Nephron (organoid): ENCODE measurements at regions not wholly inside any gene's neighbourhood (a gene's known extent, or its start where the extent isn't known, plus 50 kb on each side); places are given as distances from the start of the nearest gene placed in this dataset.
A peak's percentile ranks its signal among the peaks of the same experiment; 100 is the strongest.

Source experiments
- H3K27ac Mint-ChIP-seq, 3 experiments: 2 replicates each; pipeline ENCODE4 v1.8.0; 2020; ENCODE audit warnings: mixed read lengths in 3 of 3, mild to moderate bottlenecking in 2 of 3, moderate library complexity in 1 of 3
- H3K27me3 Mint-ChIP-seq: 2 replicates; pipeline ENCODE4 v1.8.0; 2021; ENCODE audit warnings: low read depth, mild to moderate bottlenecking, moderate library complexity, mixed read lengths
- H3K36me3 Mint-ChIP-seq: 2 replicates; pipeline ENCODE4 v1.8.0; 2020; ENCODE audit warnings: low read depth, mixed read lengths
- H3K4me1 Mint-ChIP-seq: 2 replicates; pipeline ENCODE4 v1.8.0; 2020; ENCODE audit warnings: mixed read lengths
- H3K4me3 Mint-ChIP-seq, 3 experiments: 2 replicates each; pipeline ENCODE4 v1.8.0; 2020; ENCODE audit warnings: mild to moderate bottlenecking in 3 of 3, mixed read lengths in 3 of 3, moderate library complexity in 2 of 3
- H3K9me3 Mint-ChIP-seq: 2 replicates; pipeline ENCODE4 v1.8.0; 2020; ENCODE audit warnings: mixed read lengths
- CTCF ChIP-seq, 3 experiments: fragments of 200-600 bp; sonication (generic); IDR thresholded peaks; one replicate each; pipeline ENCODE4 v1.5.0; 2021; ENCODE audit warnings: antibody characterized with exemption in 3 of 3; ENCODE audit not compliant: unreplicated experiment in 3 of 3

- TF ChIP-seq CTCF (IDR thresholded peaks at IDR 0.05; ENCODE audit: unreplicated experiment in 3 of 3) = no peak
Measured at GRCh38 chr2:42853549-42854206, 61.3 kb upstream of the HAAO start.

GRCh38 chr2:42852798-42853197, 60.4 kb upstream of the HAAO start:
- no peaks in the 10 kb centered on the region for H3K9me3 Mint-ChIP-seq
- H3K4me3 Mint-ChIP-seq = no peak overlapping the region
- no peaks in the 10 kb centered on the region for H3K27me3 Mint-ChIP-seq
- peak overlapping the region; percentile 81 to 91 (median 82) for H3K27ac Mint-ChIP-seq
- TF ChIP-seq CTCF (IDR thresholded peaks at IDR 0.05; ENCODE audit: unreplicated experiment in 3 of 3) = no peak
- H3K4me1 Mint-ChIP-seq = peaks cover 44% of the 10 kb centered on the region
- H3K36me3 Mint-ChIP-seq = no peaks in the 10 kb centered on the region

More at GRCh38 chr2:42853549-42854206, 61.3 kb upstream of the HAAO start:
- no peaks in the 10 kb centered on the region for H3K27me3 Mint-ChIP-seq
- no peaks in the 10 kb centered on the region for H3K36me3 Mint-ChIP-seq
- H3K4me3 Mint-ChIP-seq = no peak overlapping the region
- H3K27ac Mint-ChIP-seq = peak overlapping the region; percentile 81 to 91 (median 82)
- H3K4me1 Mint-ChIP-seq = peaks cover 48% of the 10 kb centered on the region
- no peaks in the 10 kb centered on the region for H3K9me3 Mint-ChIP-seq

- peaks cover 44% of the 10 kb centered on the region for H3K4me1 Mint-ChIP-seq
- peak overlapping the region in 2 of 3 experiments; percentile 81 to 91 for H3K27ac Mint-ChIP-seq
- H3K27me3 Mint-ChIP-seq = no peaks in the 10 kb centered on the region
- no peak overlapping the region for H3K4me3 Mint-ChIP-seq
- H3K36me3 Mint-ChIP-seq = no peaks in the 10 kb centered on the region
- no peaks in the 10 kb centered on the region for H3K9me3 Mint-ChIP-seq
- TF ChIP-seq CTCF (IDR thresholded peaks at IDR 0.05; ENCODE audit: unreplicated experiment in 3 of 3) = no peak
Measured at GRCh38 chr2:42851740-42852250, 59.4 kb upstream of the HAAO start.

GRCh38 chr2:42851186-42851585, 58.8 kb upstream of the HAAO start:
- Mint-ChIP-seq H3K27me3 (no peaks in the 10 kb centered on the region), H3K4me1 (peaks cover 43% of the 10 kb centered on the region), H3K9me3 (no peaks in the 10 kb centered on the region), H3K4me3 (no peak overlapping the region), H3K36me3 (no peaks in the 10 kb centered on the region), H3K27ac (no peak overlapping the region)
- TF ChIP-seq CTCF (IDR thresholded peaks at IDR 0.05; ENCODE audit: unreplicated experiment in 3 of 3) = no peak

GRCh38 chr2:42850016-42850805, 57.8 kb upstream of the HAAO start:
- Mint-ChIP-seq H3K9me3 (no peaks in the 10 kb centered on the region), H3K27me3 (no peaks in the 10 kb centered on the region), H3K4me1 (peaks cover 52% of the 10 kb centered on the region), H3K4me3 (no peak overlapping the region), H3K27ac (peak overlapping the region in 2 of 3 experiments; percentile 36 to 46), H3K36me3 (no peaks in the 10 kb centered on the region)
- no peak for TF ChIP-seq CTCF (IDR thresholded peaks at IDR 0.05; ENCODE audit: unreplicated experiment in 3 of 3)
